ENCODE measurements at regions not wholly inside any gene's neighbourhood (a gene's known extent, or its start where the extent isn't known, plus 50 kb on each side); places are given as distances from the start of the nearest gene placed in this dataset.

DNA sequence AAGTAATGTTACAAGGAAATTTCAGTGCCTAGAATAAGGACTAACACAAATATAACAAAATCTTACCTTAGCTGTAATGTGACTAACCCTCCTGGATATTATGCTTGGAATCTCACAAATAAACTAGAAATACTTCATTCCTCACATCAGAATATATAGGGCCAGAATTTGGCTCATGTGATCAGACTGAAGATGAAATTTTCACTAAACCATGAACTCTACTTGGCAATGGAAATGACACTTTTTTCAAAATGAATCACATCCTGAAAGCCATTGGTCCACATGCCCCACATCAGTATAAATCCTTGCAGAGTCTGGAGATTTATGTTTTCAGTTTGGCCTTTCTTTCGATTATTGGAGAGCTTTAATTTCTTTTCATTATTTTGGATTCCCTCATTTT lies 227.8 kb downstream of the NRIP1 start:
- TF ChIP-seq, protein P1, sequence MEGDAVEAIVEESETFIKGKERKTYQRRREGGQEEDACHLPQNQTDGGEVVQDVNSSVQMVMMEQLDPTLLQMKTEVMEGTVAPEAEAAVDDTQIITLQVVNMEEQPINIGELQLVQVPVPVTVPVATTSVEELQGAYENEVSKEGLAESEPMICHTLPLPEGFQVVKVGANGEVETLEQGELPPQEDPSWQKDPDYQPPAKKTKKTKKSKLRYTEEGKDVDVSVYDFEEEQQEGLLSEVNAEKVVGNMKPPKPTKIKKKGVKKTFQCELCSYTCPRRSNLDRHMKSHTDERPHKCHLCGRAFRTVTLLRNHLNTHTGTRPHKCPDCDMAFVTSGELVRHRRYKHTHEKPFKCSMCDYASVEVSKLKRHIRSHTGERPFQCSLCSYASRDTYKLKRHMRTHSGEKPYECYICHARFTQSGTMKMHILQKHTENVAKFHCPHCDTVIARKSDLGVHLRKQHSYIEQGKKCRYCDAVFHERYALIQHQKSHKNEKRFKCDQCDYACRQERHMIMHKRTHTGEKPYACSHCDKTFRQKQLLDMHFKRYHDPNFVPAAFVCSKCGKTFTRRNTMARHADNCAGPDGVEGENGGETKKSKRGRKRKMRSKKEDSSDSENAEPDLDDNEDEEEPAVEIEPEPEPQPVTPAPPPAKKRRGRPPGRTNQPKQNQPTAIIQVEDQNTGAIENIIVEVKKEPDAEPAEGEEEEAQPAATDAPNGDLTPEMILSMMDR (IDR thresholded peaks at IDR 0.05), result no peak
- H3K9me3 Mint-ChIP-seq (ENCODE audit: unreplicated experiment), result no peaks in the 10 kb centered on the region
- H3K4me1 Mint-ChIP-seq (ENCODE audit: unreplicated experiment), result no peaks in the 10 kb centered on the region
- H3K4me3 Mint-ChIP-seq (ENCODE audit: unreplicated experiment), result no peak overlapping the region
- H3K27ac Mint-ChIP-seq (ENCODE audit: unreplicated experiment), result no peak overlapping the region
- H3K36me3 Mint-ChIP-seq (ENCODE audit: unreplicated experiment), result no peaks in the 10 kb centered on the region
- DNase-seq (ENCODE audit: extremely low spot score, unreplicated experiment), result no peak
- H3K27me3 Mint-ChIP-seq (ENCODE audit: unreplicated experiment), result no peaks in the 10 kb centered on the region

GRCh38 chr21:14833666-14834351 lies 231.0 kb downstream of the NRIP1 start:
- Mint-ChIP-seq H3K9me3 (ENCODE audit: unreplicated experiment) (no peaks in the 10 kb centered on the region), H3K36me3 (ENCODE audit: unreplicated experiment) (no peaks in the 10 kb centered on the region), H3K27me3 (ENCODE audit: unreplicated experiment) (no peaks in the 10 kb centered on the region), H3K4me3 (ENCODE audit: unreplicated experiment) (no peak overlapping the region), H3K27ac (ENCODE audit: unreplicated experiment) (no peak overlapping the region), H3K4me1 (ENCODE audit: unreplicated experiment) (no peaks in the 10 kb centered on the region)
- DNase-seq (ENCODE audit: extremely low spot score, unreplicated experiment), result no peak
- TF ChIP-seq, protein P1 (IDR thresholded peaks at IDR 0.05), result no peak

DNA sequence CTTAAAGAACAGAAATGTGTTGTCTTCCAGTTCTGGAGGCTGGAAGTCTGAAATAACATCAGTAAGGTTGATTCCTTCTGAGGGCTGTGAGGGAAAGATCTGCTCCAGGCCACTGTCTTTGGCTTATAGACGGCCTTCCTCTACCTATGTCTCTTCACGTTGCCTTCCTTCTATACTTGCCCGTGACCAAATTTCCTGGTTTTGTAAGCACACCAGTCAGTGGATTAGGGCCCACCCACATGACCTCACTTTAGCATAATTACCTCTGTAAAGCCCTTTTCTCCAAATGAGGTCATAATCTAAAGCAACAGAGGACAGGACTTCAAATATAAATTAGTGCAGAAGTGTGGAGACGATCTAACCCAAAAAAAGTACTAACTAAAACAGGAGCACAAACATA lies 231.6 kb downstream of the NRIP1 start:
- TF ChIP-seq, protein P1 (IDR thresholded peaks at IDR 0.05), result no peak

DNA sequence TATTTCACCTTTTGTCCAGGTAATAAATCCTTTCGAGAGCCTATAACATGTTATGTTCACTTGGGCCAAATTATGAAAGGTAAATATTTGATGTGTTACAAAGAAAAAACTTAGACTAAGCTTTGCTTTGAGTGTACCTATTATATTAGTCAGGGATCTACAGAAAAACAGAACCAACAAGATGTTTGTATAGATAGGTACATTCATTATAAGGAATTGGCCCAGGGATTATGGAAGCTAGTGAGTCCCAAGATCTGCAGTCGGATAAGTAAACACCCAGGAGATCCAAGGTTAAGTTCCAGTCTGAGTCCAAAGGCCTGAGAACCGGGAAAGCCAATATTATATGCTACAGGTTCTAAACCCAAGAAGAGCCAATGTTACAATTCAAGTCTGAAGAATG lies 234.5 kb downstream of the NRIP1 start:
- TF ChIP-seq, protein P1 (IDR thresholded peaks at IDR 0.05), result no peak
- Mint-ChIP-seq H3K27ac (ENCODE audit: unreplicated experiment) (no peak overlapping the region), H3K4me1 (ENCODE audit: unreplicated experiment) (no peaks in the 10 kb centered on the region), H3K27me3 (ENCODE audit: unreplicated experiment) (no peaks in the 10 kb centered on the region), H3K4me3 (ENCODE audit: unreplicated experiment) (no peak overlapping the region), H3K9me3 (ENCODE audit: unreplicated experiment) (no peaks in the 10 kb centered on the region), H3K36me3 (ENCODE audit: unreplicated experiment) (no peaks in the 10 kb centered on the region)
- no peak for DNase-seq (ENCODE audit: extremely low spot score, unreplicated experiment)

More for the DNA sequence above, 231.6 kb downstream of the NRIP1 start:
- Mint-ChIP-seq H3K27ac (ENCODE audit: unreplicated experiment) (no peak overlapping the region), H3K27me3 (ENCODE audit: unreplicated experiment) (no peaks in the 10 kb centered on the region), H3K36me3 (ENCODE audit: unreplicated experiment) (no peaks in the 10 kb centered on the region), H3K4me1 (ENCODE audit: unreplicated experiment) (no peaks in the 10 kb centered on the region), H3K4me3 (ENCODE audit: unreplicated experiment) (no peak overlapping the region), H3K9me3 (ENCODE audit: unreplicated experiment) (no peaks in the 10 kb centered on the region)
- DNase-seq (ENCODE audit: extremely low spot score, unreplicated experiment), result no peak

- Mint-ChIP-seq H3K36me3 (ENCODE audit: unreplicated experiment) (no peaks in the 10 kb centered on the region), H3K4me3 (ENCODE audit: unreplicated experiment) (no peak overlapping the region), H3K9me3 (ENCODE audit: unreplicated experiment) (no peaks in the 10 kb centered on the region), H3K4me1 (ENCODE audit: unreplicated experiment) (no peaks in the 10 kb centered on the region), H3K27ac (ENCODE audit: unreplicated experiment) (no peak overlapping the region), H3K27me3 (ENCODE audit: unreplicated experiment) (no peaks in the 10 kb centered on the region)
- TF ChIP-seq, protein P1 (IDR thresholded peaks at IDR 0.05), result no peak
- no peak for DNase-seq (ENCODE audit: extremely low spot score, unreplicated experiment)
These were observed 235.1 kb downstream of the NRIP1 start for GRCh38 chr21:14829685-14830084.
